DND-41 (cell line): ENCODE measurements at regions not wholly inside any gene's neighbourhood (a gene's known extent, or its start where the extent isn't known, plus 50 kb on each side); places are given as distances from the start of the nearest gene placed in this dataset.

Experiments
- EZH2 ChIP-seq: IDR thresholded peaks from 3 replicates; pipeline ENCODE4 v1.6.1; 2012; ENCODE audit warnings: borderline replicate concordance, low read depth, mild to moderate bottlenecking, moderate library complexity, low read length, inconsistent platforms; ENCODE audit not compliant: severe bottlenecking
- TF ChIP-seq, protein P1 (sequence below): IDR thresholded peaks from 2 replicates; pipeline ENCODE4 v1.5.1; 2012; ENCODE audit warnings: borderline replicate concordance, low read length, moderate library complexity, mild to moderate bottlenecking; ENCODE audit not compliant: poor library complexity, severe bottlenecking; ENCODE audit errors: extremely low read depth

DNA sequence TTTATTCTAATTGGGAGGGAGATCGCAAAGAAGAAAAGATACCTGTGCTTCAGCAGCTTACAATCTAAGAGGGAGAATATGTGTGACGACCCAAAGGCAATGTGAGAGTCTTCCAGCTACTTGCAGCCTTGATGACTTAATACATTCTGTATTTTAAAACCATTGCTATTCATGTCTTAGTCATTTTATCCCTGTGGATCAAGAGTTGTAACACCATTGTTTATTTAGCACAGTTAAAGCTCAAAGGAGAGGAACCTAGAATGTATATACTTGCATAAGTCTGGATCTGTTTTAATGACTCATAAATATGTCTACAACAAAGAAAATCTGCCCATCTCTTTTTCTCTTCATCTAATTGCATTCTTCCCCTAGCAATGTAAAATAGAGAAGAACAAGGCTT is 117.9 kb upstream of the DLX6 start:
- TF ChIP-seq EZH2: no peak
- TF ChIP-seq, protein P1, sequence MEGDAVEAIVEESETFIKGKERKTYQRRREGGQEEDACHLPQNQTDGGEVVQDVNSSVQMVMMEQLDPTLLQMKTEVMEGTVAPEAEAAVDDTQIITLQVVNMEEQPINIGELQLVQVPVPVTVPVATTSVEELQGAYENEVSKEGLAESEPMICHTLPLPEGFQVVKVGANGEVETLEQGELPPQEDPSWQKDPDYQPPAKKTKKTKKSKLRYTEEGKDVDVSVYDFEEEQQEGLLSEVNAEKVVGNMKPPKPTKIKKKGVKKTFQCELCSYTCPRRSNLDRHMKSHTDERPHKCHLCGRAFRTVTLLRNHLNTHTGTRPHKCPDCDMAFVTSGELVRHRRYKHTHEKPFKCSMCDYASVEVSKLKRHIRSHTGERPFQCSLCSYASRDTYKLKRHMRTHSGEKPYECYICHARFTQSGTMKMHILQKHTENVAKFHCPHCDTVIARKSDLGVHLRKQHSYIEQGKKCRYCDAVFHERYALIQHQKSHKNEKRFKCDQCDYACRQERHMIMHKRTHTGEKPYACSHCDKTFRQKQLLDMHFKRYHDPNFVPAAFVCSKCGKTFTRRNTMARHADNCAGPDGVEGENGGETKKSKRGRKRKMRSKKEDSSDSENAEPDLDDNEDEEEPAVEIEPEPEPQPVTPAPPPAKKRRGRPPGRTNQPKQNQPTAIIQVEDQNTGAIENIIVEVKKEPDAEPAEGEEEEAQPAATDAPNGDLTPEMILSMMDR: no peak
